HCEC 1CT (cell line): ENCODE measurements at regions not wholly inside any gene's neighbourhood (a gene's known extent, or its start where the extent isn't known, plus 50 kb on each side); places are given as distances from the start of the nearest gene placed in this dataset.
A peak's percentile ranks its signal among the peaks of the same experiment; 100 is the strongest.
"Not testable (repeated sequence)": the region's sequence is repeated elsewhere in the genome, so short reads cannot be mapped to it uniquely, and the experiment has no call there.

Source experiments
- DNase-seq: peaks from one replicate; pipeline ENCODE4 v3.0.0-alpha.2; 2017

DNA sequence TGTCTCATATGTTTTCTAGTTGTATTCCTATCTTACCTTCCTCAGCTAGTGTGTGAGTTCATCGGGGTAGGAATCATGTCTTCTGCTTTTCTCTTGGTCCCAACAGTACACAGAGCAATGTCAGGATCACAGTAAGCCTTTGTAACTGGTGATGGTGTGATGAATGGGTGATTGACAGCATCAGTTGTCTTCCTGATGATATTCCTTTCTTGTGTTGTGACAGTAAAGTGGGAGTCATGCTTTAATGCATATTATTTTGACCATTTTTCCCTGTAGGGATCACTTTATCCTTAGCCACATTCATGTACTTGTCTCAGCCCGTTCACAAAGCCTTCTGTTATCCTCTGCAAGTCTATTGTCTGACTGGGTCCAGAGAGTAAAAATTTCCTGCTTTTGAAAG, 501.7 kb downstream of the UTRN start:
- DNase-seq: no peak

DNA sequence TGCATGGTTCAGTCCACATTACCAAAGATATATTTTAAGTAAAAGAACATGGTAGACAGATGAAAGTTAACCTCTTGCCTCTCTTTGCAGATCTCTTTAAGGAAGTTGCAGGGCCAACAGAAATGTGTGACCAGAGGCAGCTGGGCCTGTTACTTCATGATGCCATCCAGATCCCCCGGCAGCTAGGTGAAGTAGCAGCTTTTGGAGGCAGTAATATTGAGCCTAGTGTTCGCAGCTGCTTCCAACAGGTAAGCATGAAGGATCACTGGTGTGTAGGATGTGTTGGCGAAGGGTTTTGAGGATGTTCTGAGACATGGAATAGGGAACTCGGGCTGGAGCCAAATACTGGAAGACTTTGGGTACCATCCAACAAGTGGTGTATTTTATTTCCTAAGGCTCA, 508.6 kb downstream of the UTRN start:
- no peak for DNase-seq

- DNase-seq: not testable (repeated sequence)
These were observed 509.9 kb downstream of the UTRN start for GRCh38 chr6:144795022-144795421.

DNA sequence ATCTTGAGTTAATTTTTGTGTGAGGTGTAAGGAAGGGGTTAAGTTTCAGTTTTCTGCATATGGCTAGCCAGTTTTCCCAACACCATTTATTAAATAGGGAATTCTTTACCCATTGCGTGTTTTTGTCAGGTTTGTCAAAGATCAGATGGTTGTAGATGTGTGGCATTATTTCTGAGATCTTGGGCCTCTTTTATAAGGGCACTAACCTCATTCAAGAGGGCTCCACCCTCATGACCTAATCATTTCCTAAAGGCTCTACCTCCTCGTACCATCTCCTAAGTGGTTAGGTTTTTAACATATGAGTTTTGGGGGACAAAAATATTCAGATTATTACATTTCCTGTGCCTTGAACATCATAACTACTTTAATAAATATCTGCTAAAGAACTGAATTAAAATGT, 510.9 kb downstream of the UTRN start:
- no peak for DNase-seq

DNA sequence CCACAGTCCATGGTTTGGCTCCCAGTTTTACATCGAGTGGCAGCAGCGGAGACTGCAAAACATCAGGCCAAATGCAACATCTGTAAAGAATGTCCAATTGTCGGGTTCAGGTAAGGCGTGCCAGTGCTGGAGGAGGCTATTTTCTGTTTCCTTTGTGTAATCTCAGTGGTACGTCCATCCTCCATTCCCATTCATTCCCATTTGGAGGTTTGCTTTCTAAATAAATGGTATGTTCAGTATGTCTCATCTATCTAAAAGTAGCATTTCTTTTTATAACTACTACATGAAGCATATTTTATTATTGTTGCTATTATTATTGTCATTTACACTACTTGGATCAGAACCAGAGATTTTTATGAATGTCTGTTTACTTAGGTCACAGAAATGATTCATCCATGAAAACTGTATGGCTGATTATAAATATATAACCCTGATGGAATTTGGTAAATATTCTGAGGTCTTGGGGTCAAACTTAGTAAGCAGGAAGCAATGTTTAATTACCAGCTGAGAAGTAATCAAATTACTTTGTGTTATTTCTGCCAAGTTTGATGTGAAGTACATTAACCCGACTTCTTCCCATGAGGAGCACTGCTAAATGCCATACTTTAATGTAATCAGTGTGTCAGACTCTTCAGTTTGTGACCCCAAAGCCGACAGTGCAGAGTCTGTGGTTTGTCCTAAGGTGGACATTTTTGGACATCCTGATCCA, 512.9 kb downstream of the UTRN start:
- DNase-seq: peak; percentile 96

DNA sequence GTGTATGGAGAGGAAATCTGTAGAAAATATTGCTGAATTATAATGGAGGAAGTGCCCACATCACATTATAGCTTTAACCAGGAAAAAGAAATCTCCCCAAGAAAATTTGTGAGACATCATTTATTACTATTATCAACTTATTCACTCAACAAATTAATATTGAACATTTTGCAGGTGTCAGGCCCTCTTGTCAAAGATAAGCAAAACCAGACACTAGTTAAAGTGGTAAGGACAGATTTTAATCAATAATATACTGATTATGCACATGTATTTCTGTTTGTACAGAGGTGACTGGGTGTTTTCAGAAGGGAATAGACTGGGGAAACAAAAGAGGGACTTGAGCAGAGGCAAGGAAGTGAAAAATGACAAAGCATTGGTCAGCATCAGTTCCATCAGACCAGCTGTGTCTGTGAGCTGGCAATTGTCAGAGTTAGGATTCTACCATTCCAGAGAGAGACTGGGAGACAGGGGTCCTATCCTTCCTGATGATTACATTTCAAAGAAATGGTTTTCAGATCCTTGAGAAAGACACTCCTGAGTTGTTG, 519.2 kb downstream of the UTRN start:
- no peak for DNase-seq

DNA sequence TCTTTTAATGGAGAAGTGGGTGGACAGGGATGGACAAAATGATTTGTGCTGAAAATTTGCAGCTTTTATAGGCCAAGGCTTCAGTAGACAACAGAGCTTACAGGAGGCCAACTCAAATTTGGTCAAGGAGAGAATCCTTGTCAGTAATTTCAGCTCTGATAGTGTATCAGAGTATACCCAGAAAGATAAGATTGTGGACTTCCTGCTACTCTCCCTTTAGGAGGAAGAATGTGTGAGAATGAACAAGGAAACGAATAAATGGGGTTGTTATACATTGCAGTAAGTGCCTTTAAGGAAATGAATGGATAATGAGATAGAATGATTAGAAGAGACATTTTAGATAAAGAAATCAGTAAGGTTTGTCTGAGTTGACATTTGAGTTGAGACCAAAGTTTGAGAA, 519.9 kb downstream of the UTRN start:
- DNase-seq: no peak

- no peak for DNase-seq
These were observed 521.1 kb downstream of the UTRN start for GRCh38 chr6:144806222-144806621.

DNA sequence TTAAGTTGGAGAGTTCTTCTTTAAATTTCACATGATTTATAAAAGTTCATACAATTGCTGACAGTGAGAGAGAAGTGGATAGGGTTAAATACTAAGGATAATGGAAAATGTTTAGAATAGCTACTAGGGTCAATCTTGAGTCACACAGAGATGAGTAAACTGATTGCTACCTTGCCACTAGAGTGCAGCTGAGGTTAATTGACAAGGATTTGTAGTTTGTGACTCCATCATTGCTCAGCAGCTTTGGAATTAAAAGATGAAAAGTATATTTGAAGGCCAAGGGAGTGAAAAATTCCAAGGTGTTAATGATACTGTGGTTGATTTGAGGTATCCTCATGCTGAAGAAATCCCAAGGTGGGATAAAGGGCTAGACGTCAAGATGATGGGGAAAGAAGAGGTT, 524.0 kb downstream of the UTRN start:
- DNase-seq: peak; percentile 81

- DNase-seq: no peak
These were observed 524.8 kb downstream of the UTRN start for GRCh38 chr6:144809969-144810368.

- no peak for DNase-seq
These were observed 526.0 kb downstream of the UTRN start for GRCh38 chr6:144811140-144811539.

DNA sequence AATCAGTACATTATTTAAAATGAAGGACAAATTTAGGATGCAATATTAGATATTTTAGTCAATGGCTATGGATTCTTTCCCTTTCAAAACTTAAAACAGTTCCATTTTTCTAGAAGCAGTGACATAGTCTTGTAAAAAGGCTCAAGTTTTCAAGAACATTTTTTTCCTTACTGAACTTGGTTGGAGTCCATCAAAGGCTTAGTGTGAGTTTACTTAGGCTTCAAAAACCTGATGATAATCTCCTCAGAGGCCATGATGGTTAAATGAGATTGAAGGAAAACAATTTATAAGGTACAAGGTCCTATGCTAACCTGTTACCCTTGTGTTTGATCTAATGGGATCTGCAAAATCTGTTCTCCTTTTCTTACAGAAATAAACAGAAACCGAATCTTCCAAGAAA, 531.8 kb downstream of the UTRN start:
- DNase-seq: no peak

DNA sequence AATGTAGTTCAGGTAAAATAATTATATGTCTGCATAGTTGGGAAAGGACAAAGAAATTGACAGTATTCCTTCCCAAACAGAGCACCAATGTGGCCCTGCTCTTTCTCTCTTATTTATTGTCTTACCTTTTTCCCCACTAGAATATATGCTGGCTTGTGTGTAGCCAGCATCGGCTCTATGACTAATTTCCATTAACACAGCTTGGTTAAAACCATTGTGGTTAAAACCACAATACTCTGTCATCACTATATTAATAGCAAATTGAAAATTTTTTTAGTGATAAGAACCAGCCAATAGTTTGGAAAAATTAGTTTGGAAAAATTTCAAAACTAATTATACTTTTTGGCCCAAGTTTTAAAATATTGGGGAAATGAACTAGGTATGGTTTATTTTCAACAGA, 535.1 kb downstream of the UTRN start:
- DNase-seq: no peak

DNA sequence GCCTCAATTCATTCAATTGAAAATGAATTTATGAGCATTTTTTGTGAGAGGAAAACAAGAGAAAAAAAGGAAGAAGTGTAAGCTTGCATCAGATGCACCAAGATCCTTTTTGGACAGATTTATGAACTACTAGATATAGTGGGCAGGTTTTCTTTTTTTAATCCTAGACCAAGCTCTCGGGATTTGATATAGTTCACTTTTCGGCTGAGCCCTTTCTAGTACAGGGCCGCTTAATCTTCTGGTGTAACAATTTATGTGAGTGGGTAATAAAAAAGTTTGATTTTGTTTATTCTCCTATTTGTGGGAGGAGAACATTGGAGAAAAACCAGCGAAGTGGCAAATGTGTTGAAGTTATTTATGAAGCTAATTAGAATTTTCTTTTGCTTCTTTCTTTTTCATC, 538.0 kb downstream of the UTRN start:
- no peak for DNase-seq

- no peak for DNase-seq
These were observed 538.9 kb downstream of the UTRN start for GRCh38 chr6:144824018-144824417.

- no peak for DNase-seq
These were observed 549.4 kb downstream of the UTRN start for GRCh38 chr6:144834426-144835038.

- DNase-seq: no peak
These were observed 550.3 kb downstream of the UTRN start for GRCh38 chr6:144835322-144835973.

- no peak for DNase-seq
These were observed 555.5 kb downstream of the UTRN start for GRCh38 chr6:144840619-144841018.

- no peak for DNase-seq
These were observed 558.6 kb downstream of the UTRN start for GRCh38 chr6:144843701-144844100.

DNA sequence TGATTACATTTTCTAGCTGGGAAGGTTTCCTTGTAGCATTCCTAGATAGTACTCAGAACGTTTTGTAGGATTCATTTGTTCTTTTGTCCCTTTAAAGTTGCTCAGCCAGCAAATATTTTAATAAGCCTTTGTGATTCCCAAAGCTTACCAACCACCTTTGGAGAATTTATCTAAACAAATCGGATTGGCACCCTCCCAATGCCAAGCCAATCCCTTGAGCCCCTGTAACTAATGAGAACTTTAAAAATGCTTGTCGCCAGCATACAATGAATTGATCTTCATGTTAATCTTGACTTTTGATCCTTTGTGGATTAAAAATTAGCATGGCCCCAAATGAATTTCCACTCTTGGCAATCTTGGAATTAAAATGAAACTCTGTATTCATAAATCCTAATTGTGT, 559.5 kb downstream of the UTRN start:
- DNase-seq: no peak

- DNase-seq: no peak
These were observed 560.1 kb downstream of the UTRN start for GRCh38 chr6:144845186-144845585.

- DNase-seq: no peak
These were observed 562.8 kb downstream of the UTRN start for GRCh38 chr6:144847916-144848315.

DNA sequence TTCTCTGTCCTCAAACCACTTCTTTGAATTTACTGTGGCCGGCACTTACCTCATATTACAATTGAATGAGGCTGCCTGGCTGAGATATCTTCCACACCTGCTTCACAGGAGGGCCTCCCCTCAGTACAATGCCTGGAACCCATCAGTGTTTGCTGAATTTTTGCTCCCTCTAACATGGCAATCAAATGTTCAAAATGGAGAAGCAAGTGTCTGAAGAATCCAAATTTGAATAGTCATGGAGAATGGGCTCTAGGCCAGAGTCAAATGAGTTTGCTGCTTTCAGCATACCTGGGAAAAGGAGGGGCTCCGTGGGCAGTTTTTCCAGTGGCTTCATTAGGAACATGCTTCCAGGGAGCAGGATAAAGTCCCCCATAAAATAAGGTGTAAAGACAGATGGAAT, 564.8 kb downstream of the UTRN start:
- DNase-seq: no peak

- DNase-seq: no peak
These were observed 568.5 kb downstream of the UTRN start for GRCh38 chr6:144853603-144854002.
